Gastroesophageal sphincter (tissue), 3 donors: ENCODE measurements at regions not wholly inside any gene's neighbourhood (a gene's known extent, or its start where the extent isn't known, plus 50 kb on each side); places are given as distances from the start of the nearest gene placed in this dataset.

Source experiments
- POLR2A ChIP-seq, 2 donors: fragments of 450-650 bp; IDR thresholded peaks; one replicate each; pipeline ENCODE4 v1.6.1; 2017; ENCODE audit warnings: antibody characterized with exemption in 2 of 2, mild to moderate bottlenecking in 2 of 2, moderate library complexity in 1 of 2
- TF ChIP-seq, protein P1 (sequence below), 4 experiments: fragments of 200-600 bp in 2 of 4; fragments of 450-650 bp in 2 of 4; sonication (generic) in 1 of 4; IDR thresholded peaks; one replicate each; pipeline ENCODE4 v1.5.1; 2017 to 2019; ENCODE audit warnings: antibody characterized with exemption in 4 of 4, mild to moderate bottlenecking in 2 of 4, moderate library complexity in 2 of 4

GRCh38 chr21:16426936-16427335 lies 697.2 kb downstream of the USP25 start:
- no peak for TF ChIP-seq POLR2A (IDR thresholded peaks at IDR 0.05)
- TF ChIP-seq, protein P1, sequence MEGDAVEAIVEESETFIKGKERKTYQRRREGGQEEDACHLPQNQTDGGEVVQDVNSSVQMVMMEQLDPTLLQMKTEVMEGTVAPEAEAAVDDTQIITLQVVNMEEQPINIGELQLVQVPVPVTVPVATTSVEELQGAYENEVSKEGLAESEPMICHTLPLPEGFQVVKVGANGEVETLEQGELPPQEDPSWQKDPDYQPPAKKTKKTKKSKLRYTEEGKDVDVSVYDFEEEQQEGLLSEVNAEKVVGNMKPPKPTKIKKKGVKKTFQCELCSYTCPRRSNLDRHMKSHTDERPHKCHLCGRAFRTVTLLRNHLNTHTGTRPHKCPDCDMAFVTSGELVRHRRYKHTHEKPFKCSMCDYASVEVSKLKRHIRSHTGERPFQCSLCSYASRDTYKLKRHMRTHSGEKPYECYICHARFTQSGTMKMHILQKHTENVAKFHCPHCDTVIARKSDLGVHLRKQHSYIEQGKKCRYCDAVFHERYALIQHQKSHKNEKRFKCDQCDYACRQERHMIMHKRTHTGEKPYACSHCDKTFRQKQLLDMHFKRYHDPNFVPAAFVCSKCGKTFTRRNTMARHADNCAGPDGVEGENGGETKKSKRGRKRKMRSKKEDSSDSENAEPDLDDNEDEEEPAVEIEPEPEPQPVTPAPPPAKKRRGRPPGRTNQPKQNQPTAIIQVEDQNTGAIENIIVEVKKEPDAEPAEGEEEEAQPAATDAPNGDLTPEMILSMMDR (IDR thresholded peaks at IDR 0.05) = no peak
